GM23338 (cell line): ENCODE measurements at regions not wholly inside any gene's neighbourhood (a gene's known extent, or its start where the extent isn't known, plus 50 kb on each side); places are given as distances from the start of the nearest gene placed in this dataset.
A peak's percentile ranks its signal among the peaks of the same experiment; 100 is the strongest.

Source experiments
- ATAC-seq: fragments of 200-7000 bp; cut with Tn5 transposase; 3 replicates; pipeline ENCODE4 v1.9.1; 2020
- DNase-seq: peaks from one replicate; pipeline ENCODE4 v3.0.0-alpha.2; 2015; ENCODE audit warnings: low spot score
- H2AFZ ChIP-seq: fragments of 200-600 bp; sonication (generic); 2 replicates; pipeline ENCODE4 v1.8.0; 2016; ENCODE audit warnings: antibody characterized with exemption, mild to moderate bottlenecking, moderate library complexity
- H3F3A ChIP-seq: fragments of 200-600 bp; sonication (generic); replicated peaks from 2 replicates; pipeline ENCODE4 v1.8.0; 2017; ENCODE audit warnings: antibody characterized with exemption, mixed run types, low read depth
- H3K27ac ChIP-seq: fragments of 200-600 bp; sonication (generic); 2 replicates; pipeline ENCODE4 v1.6.1; 2016; ENCODE audit warnings: low read depth
- H3K27me3 ChIP-seq: fragments of 200-600 bp; sonication (generic); 2 replicates; pipeline ENCODE4 v1.8.0; 2016; ENCODE audit warnings: mild to moderate bottlenecking, mixed run types, moderate library complexity; ENCODE audit not compliant: insufficient read depth
- H3K36me3 ChIP-seq: fragments of 200-600 bp; sonication (generic); 2 replicates; pipeline ENCODE4 v1.8.0; 2016; ENCODE audit warnings: mild to moderate bottlenecking; ENCODE audit not compliant: insufficient read depth
- H3K4me1 ChIP-seq: fragments of 200-600 bp; sonication (generic); 2 replicates; pipeline ENCODE4 v1.8.0; 2016; ENCODE audit warnings: mild to moderate bottlenecking, moderate library complexity; ENCODE audit not compliant: insufficient read depth
- H3K4me2 ChIP-seq: fragments of 200-600 bp; sonication (generic); 2 replicates; pipeline ENCODE4 v1.7.1; 2017; ENCODE audit warnings: mixed run types
- H3K4me3 ChIP-seq: fragments of 200-600 bp; sonication (generic); 2 replicates; pipeline ENCODE4 v1.6.1; 2016; ENCODE audit warnings: mixed run types
- H3K79me2 ChIP-seq: fragments of 200-600 bp; sonication (generic); replicated peaks from 2 replicates; pipeline ENCODE4 v1.8.0; 2017; ENCODE audit warnings: mild to moderate bottlenecking; ENCODE audit not compliant: insufficient read depth
- H3K9me2 ChIP-seq: fragments of 200-600 bp; sonication (generic); 2 replicates; pipeline ENCODE4 v1.8.0; 2017; ENCODE audit not compliant: insufficient read depth
- H4K20me1 ChIP-seq: fragments of 200-600 bp; sonication (generic); replicated peaks from 2 replicates; pipeline ENCODE4 v1.8.0; 2017; ENCODE audit warnings: mild to moderate bottlenecking; ENCODE audit not compliant: insufficient read depth
- H3K27ac Mint-ChIP-seq: 2 replicates; pipeline ENCODE4 v1.8.0; 2020; ENCODE audit warnings: inconsistent platforms, mild to moderate bottlenecking, moderate library complexity, mixed read lengths
- H3K27me3 Mint-ChIP-seq: 3 replicates; pipeline ENCODE4 v1.8.0; 2022; ENCODE audit warnings: low read depth, mild to moderate bottlenecking, moderate library complexity, mixed read lengths, inconsistent platforms; ENCODE audit not compliant: insufficient read depth, poor library complexity
- H3K36me3 Mint-ChIP-seq: 3 replicates; pipeline ENCODE4 v1.8.0; 2021; ENCODE audit warnings: low read depth, mild to moderate bottlenecking, inconsistent platforms, moderate library complexity, mixed read lengths
- H3K4me1 Mint-ChIP-seq: 3 replicates; pipeline ENCODE4 v1.8.0; 2020; ENCODE audit warnings: mild to moderate bottlenecking, inconsistent platforms, mixed read lengths
- H3K4me3 Mint-ChIP-seq: 3 replicates; pipeline ENCODE4 v1.8.0; 2021; ENCODE audit warnings: moderate library complexity, mild to moderate bottlenecking, inconsistent platforms, mixed read lengths
- H3K9me3 Mint-ChIP-seq: 3 replicates; pipeline ENCODE4 v1.8.0; 2020; ENCODE audit warnings: moderate library complexity, mild to moderate bottlenecking, inconsistent platforms, mixed read lengths
- CREB1 ChIP-seq: fragments of 250-450 bp; sonication (Bioruptor Pico); IDR thresholded peaks from 2 replicates; pipeline ENCODE4 v1.5.0; 2020; ENCODE audit warnings: low read depth, mild to moderate bottlenecking, moderate library complexity
- CTCF ChIP-seq, 2 experiments: fragments of 200-600 bp in 1 of 2; sonication (generic) in 1 of 2; conservative IDR thresholded peaks; 2 replicates each; pipeline versions ENCODE4 v1.5.1 to v1.6.1; 2016 to 2017; ENCODE audit warnings: antibody characterized with exemption in 2 of 2, low read depth in 2 of 2, mild to moderate bottlenecking in 2 of 2, moderate library complexity in 1 of 2
- ETS1 ChIP-seq: IDR thresholded peaks from 2 replicates; pipeline ENCODE4 v1.6.1; 2016; ENCODE audit warnings: antibody characterized with exemption
- JUNB ChIP-seq: IDR thresholded peaks from one replicate; pipeline ENCODE4 v1.6.1; 2016; ENCODE audit warnings: antibody characterized with exemption; ENCODE audit not compliant: unreplicated experiment
- NANOG ChIP-seq: IDR thresholded peaks from 2 replicates; pipeline ENCODE4 v1.6.1; 2016; ENCODE audit warnings: antibody characterized with exemption, borderline replicate concordance
- POLR2AphosphoS5 ChIP-seq: IDR thresholded peaks from 2 replicates; pipeline ENCODE4 v1.6.1; 2016; ENCODE audit warnings: antibody characterized with exemption, low read depth
- REST ChIP-seq: IDR thresholded peaks from one replicate; pipeline ENCODE4 v1.6.1; 2018; ENCODE audit warnings: antibody characterized with exemption; ENCODE audit not compliant: unreplicated experiment

GRCh38 chr13:33349288-33349985 is 63.9 kb upstream of the STARD13 start:
- ATAC-seq (peak; percentile 57), DNase-seq (peak; percentile 36)
- Histone ChIP-seq H2AFZ (peak overlapping the region; percentile 98), H3K4me2 (peak overlapping the region; percentile 84), H3K4me3 (peak overlapping the region; percentile 78), H3K79me2 (no peaks in the 10 kb centered on the region), H3K27me3 (peaks cover 31% of the 10 kb centered on the region), H3K4me1 (peaks cover 11% of the 10 kb centered on the region; the same call in 1 of the 2 replicates), H3K9me2 (peaks cover 3% of the 10 kb centered on the region; the same call in 1 of the 2 replicates), H3F3A (no peaks in the 10 kb centered on the region), H4K20me1 (no peaks in the 10 kb centered on the region), H3K27ac (no peak overlapping the region), H3K36me3 (no peaks in the 10 kb centered on the region)
- Mint-ChIP-seq H3K36me3 (no peaks in the 10 kb centered on the region; the same call in 2 of the 3 replicates), H3K9me3 (peaks cover 3% of the 10 kb centered on the region; the same call in 2 of the 3 replicates), H3K4me1 (peaks cover 12% of the 10 kb centered on the region), H3K27ac (no peak overlapping the region), H3K27me3 (peaks cover 16% of the 10 kb centered on the region), H3K4me3 (peak overlapping the region; percentile 71)
- no peak for TF ChIP-seq CREB1 (CRISPR knock-in tag)
- peak in 1 of 2 experiments; percentile 32; a peak in 2 of 4 replicates for TF ChIP-seq CTCF (conservative IDR thresholded peaks at IDR 0.05; ENCODE audit: low read depth in 2 of 2)

- H2AFZ ChIP-seq, result peak overlapping the region; percentile 98
- TF ChIP-seq NANOG, result no peak
- no peak for TF ChIP-seq JUNB
- no peak for TF ChIP-seq POLR2AphosphoS5
- no peak for TF ChIP-seq ETS1
- no peak for TF ChIP-seq REST
- TF ChIP-seq CTCF (conservative IDR thresholded peaks at IDR 0.05; ENCODE audit: low read depth in 2 of 2), result no peak
These were observed 64.7 kb upstream of the STARD13 start for GRCh38 chr13:33349986-33350826.

More at GRCh38 chr13:33349986-33350826, 64.7 kb upstream of the STARD13 start:
- Histone ChIP-seq H3K27ac (no peak overlapping the region), H3K36me3 (no peaks in the 10 kb centered on the region), H3K4me1 (peaks cover 6% of the 10 kb centered on the region; the same call in 1 of the 2 replicates), H3K79me2 (no peaks in the 10 kb centered on the region), H3K4me3 (peak overlapping the region; percentile 78), H3F3A (no peaks in the 10 kb centered on the region), H3K4me2 (peak overlapping the region; percentile 84), H3K9me2 (peaks cover 3% of the 10 kb centered on the region; the same call in 1 of the 2 replicates), H4K20me1 (no peaks in the 10 kb centered on the region), H3K27me3 (peaks cover 31% of the 10 kb centered on the region)
- H3K4me3 Mint-ChIP-seq, result peak overlapping the region; percentile 82
- H3K27ac Mint-ChIP-seq, result no peak overlapping the region
- H3K4me1 Mint-ChIP-seq, result peaks cover 8% of the 10 kb centered on the region
- H3K27me3 Mint-ChIP-seq, result peaks cover 16% of the 10 kb centered on the region
- H3K36me3 Mint-ChIP-seq, result no peaks in the 10 kb centered on the region; the same call in 2 of the 3 replicates
- H3K9me3 Mint-ChIP-seq, result peaks cover 3% of the 10 kb centered on the region; the same call in 2 of the 3 replicates
- peak; percentile 51 for DNase-seq
- ATAC-seq, result peak; percentile 80
